ENCODE measurements at regions not wholly inside any gene's neighbourhood (a gene's known extent, or its start where the extent isn't known, plus 50 kb on each side); places are given as distances from the start of the nearest gene placed in this dataset.
A peak's percentile ranks its signal among the peaks of the same experiment; 100 is the strongest.

- no peak for DNase-seq (ENCODE audit: low spot score)
Observed at GRCh38 chr10:123604506-123604905, 61.6 kb upstream of the GPR26 start.

DNA sequence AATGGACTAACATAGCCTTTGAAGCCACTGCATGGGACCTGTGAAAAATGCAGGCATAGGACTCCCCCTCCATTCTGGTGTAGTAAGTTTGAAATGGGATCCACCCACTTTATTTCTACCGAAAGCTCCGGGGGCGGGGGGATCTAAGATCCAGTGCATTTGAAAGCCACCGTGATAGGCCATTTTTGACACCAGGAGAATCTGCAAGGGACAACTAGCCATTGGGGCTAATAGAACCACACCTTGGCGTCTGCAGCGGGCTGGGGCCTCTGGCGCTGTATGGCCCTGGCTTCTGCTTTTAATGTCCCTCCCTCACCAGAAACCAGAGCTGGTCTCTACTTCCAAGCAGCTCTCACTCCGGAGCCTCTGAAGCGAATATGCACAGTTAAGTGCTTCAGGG is 60.1 kb upstream of the GPR26 start:
- no peak for DNase-seq (ENCODE audit: low spot score)

GRCh38 chr10:123606955-123607354 is 59.2 kb upstream of the GPR26 start:
- DNase-seq (ENCODE audit: low spot score) = no peak

- no peak for DNase-seq (ENCODE audit: low spot score)
Observed at GRCh38 chr10:123607386-123607785, 58.8 kb upstream of the GPR26 start.

GRCh38 chr10:123608047-123608446 is 58.1 kb upstream of the GPR26 start:
- no peak for DNase-seq (ENCODE audit: low spot score)

- no peak for DNase-seq (ENCODE audit: low spot score)
Observed at GRCh38 chr10:123611243-123611642, 54.9 kb upstream of the GPR26 start.

DNA sequence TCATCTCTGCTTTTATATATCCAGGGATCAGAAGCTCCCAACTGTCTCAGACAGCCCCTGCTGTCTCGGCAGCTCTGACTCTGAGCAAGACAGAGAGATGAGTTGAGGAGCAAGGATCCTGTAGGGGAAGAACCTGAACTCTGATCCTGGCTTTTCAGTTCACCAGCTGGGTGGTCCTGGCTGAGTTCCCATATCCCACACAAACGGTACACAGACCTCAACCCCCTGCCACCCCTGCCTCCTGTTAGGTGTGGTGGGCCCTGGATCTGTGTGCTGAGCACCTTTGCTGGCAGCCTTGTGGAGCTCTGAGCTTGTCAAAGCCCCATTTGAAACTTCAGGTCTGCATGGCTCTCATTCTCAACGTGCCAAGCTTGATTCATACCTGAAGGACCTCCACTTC is 54.3 kb upstream of the GPR26 start:
- DNase-seq (ENCODE audit: low spot score) = no peak

DNA sequence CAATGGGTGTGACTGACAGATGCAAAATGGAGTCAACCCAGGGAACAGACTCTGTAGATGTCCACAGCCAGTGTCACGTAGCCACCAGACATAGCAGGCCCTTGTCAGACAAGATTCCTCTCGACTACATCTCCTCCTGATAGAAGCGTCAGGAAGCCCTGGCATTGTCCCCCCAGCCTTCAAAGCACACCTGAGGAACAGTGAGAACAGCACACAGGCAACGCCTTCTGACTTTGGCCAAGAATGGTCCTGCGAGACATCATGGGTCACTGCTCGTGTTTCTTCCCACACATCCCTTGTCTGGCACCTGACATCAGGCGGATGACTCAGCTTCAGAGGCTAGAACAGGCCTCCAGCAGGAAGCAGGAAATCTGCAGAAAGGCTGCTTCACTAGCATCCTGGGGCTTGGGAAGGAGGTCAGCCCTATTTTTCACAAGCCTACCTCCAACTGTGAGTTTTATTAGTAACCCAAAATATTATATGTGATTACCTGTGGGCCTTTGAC is 52.8 kb upstream of the GPR26 start:
- no peak for DNase-seq (ENCODE audit: low spot score)

DNA sequence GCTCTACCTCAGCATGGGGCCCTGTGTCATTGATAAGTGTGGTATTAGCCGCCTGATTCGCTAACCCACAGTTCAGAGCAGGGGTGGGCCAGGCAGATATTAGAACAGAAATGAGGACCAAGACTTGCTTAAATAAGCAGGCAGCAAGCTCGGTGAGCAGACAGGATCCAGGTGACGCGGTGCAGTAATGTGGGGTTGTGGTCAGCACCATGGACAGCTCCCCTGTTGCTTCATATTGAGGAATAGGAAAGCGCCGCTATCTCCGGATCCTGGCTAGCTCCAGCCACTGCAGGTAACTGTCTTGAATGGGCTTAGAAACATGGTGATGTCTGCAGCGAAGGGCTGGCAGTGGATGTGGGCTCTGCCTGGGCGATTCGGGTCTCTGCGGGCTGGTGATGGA is 51.3 kb upstream of the GPR26 start:
- peak; percentile 14 for DNase-seq (ENCODE audit: low spot score)
